Adrenal gland (tissue), 9 donors: ENCODE measurements at regions not wholly inside any gene's neighbourhood (a gene's known extent, or its start where the extent isn't known, plus 50 kb on each side); places are given as distances from the start of the nearest gene placed in this dataset.

Experiments
- DNase-seq, 7 donors: peaks; one replicate each; pipeline ENCODE4 v3.0.0-alpha.2; 2019 to 2020
- H3K27ac ChIP-seq, 5 donors: fragments of 200-600 bp; sonication (generic) in 4 of 5; 1 replicate in 3 of 5; 2 replicates in 2 of 5; pipeline versions ENCODE4 v1.5.1 to v1.8.0; 2016 to 2020; ENCODE audit warnings: mild to moderate bottlenecking in 1 of 5
- H3K27me3 ChIP-seq: fragments of 200-600 bp; 2 replicates; pipeline ENCODE4 v1.8.0; 2021
- H3K36me3 ChIP-seq, 2 donors: fragments of 200-600 bp; replicated peaks in 1 of 2; 1 replicate in 1 of 2; 2 replicates in 1 of 2; pipeline versions ENCODE4 v1.5.1 to v1.8.0; 2018 to 2022
- H3K4me1 ChIP-seq, 2 donors: fragments of 200-600 bp; replicated peaks in 1 of 2; 1 replicate in 1 of 2; 2 replicates in 1 of 2; pipeline versions ENCODE4 v1.5.1 to v1.8.0; 2018 to 2021
- H3K4me3 ChIP-seq, 4 donors: fragments of 200-600 bp; sonication (generic) in 3 of 4; one replicate each; pipeline ENCODE4 v1.5.1; 2016 to 2018
- H3K9me3 ChIP-seq, 3 donors: fragments of 200-600 bp; sonication (generic) in 1 of 3; replicated peaks in 1 of 3; 1 replicate in 2 of 3; 2 replicates in 1 of 3; pipeline versions ENCODE4 v1.5.1 to v1.8.0; 2016 to 2021
- POLR2A ChIP-seq, 2 donors: fragments of 450-650 bp; IDR thresholded peaks; one replicate each; pipeline ENCODE4 v1.6.1; 2017; ENCODE audit warnings: antibody characterized with exemption in 2 of 2, mild to moderate bottlenecking in 2 of 2, moderate library complexity in 1 of 2
- WGBS, 4 donors: extraction: QIAGEN DNeasy Blood & Tissue Kit in 2 of 4; methylation state at CpG; one replicate each; pipeline versions ENCODE4 v1.1.5 to v1.1.7; 2013 to 2017; 5-methylcytosine and 5-hydroxymethylcytosine counted together
- intact Hi-C, 2 donors: fragments of 100-400 bp; cut with DNase I; formaldehyde crosslinking; loops; one replicate each; pipeline versions ENCODE4 v1.14.1 to v1.15.0; 2022 to 2023
- TF ChIP-seq, protein P1 (sequence below), 6 experiments: fragments of 450-650 bp in 4 of 6; fragments of 200-600 bp in 2 of 6; sonication (generic) in 1 of 6; IDR thresholded peaks; 1 replicate in 5 of 6; 2 replicates in 1 of 6; pipeline versions ENCODE4 v1.5.1 to v1.8.0; 2016 to 2021; ENCODE audit warnings: antibody characterized with exemption in 6 of 6, mild to moderate bottlenecking in 2 of 6, moderate library complexity in 1 of 6
- donor health status: healthy with polysubstance abuse.
- donor health status: Bipolar disorder and iron deficiency.
- donor health status: DM: yes; HTN: yes; CAD: no.
- donor health status: DM: no; HTN: no; CAD: no.
- donor health status: DM: no; HTN: no; CAD: no.

- no peak for DNase-seq
- Histone ChIP-seq H3K4me3 (no peak overlapping the region), H3K4me1 (no peaks in the 10 kb centered on the region), H3K27ac (no peak overlapping the region), H3K9me3 (no peaks in the 10 kb centered on the region), H3K27me3 (no peaks in the 10 kb centered on the region), H3K36me3 (no peaks in the 10 kb centered on the region)
- 69 to 76% (median 73%) methylated on average over 11 of the region's 11 CpGs for WGBS, 4 donors
- no peak for TF ChIP-seq POLR2A (IDR thresholded peaks at IDR 0.05)
- intact Hi-C loops, result no loop called here
Observed at GRCh38 chr16:51892293-51893007, 654.5 kb downstream of the TOX3 start.

- intact Hi-C loops, result no loop called here
- WGBS, 4 donors, result 79 to 91% (median 86%) methylated on average over 1 of the region's 1 CpG
Observed at GRCh38 chr16:51888534-51888933, 658.4 kb downstream of the TOX3 start.

GRCh38 chr16:51888016-51888415 lies 658.9 kb downstream of the TOX3 start:
- WGBS, 4 donors, result 76 to 89% (median 85%) methylated on average over 1 of the region's 1 CpG
- TF ChIP-seq, protein P1, sequence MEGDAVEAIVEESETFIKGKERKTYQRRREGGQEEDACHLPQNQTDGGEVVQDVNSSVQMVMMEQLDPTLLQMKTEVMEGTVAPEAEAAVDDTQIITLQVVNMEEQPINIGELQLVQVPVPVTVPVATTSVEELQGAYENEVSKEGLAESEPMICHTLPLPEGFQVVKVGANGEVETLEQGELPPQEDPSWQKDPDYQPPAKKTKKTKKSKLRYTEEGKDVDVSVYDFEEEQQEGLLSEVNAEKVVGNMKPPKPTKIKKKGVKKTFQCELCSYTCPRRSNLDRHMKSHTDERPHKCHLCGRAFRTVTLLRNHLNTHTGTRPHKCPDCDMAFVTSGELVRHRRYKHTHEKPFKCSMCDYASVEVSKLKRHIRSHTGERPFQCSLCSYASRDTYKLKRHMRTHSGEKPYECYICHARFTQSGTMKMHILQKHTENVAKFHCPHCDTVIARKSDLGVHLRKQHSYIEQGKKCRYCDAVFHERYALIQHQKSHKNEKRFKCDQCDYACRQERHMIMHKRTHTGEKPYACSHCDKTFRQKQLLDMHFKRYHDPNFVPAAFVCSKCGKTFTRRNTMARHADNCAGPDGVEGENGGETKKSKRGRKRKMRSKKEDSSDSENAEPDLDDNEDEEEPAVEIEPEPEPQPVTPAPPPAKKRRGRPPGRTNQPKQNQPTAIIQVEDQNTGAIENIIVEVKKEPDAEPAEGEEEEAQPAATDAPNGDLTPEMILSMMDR (IDR thresholded peaks at IDR 0.05), result no peak
- TF ChIP-seq POLR2A (IDR thresholded peaks at IDR 0.05), result no peak

More at GRCh38 chr16:51888534-51888933, 658.4 kb downstream of the TOX3 start:
- H3K36me3 ChIP-seq, result no peaks in the 10 kb centered on the region
- H3K27me3 ChIP-seq, result no peaks in the 10 kb centered on the region
- H3K4me3 ChIP-seq, result no peak overlapping the region
- TF ChIP-seq, protein P1 (IDR thresholded peaks at IDR 0.05), result no peak
- no peak for TF ChIP-seq POLR2A (IDR thresholded peaks at IDR 0.05)
- peaks cover 0 to 6% of the 10 kb centered on the region in 2 donors for H3K4me1 ChIP-seq
- DNase-seq, result no peak
- no peak overlapping the region for H3K27ac ChIP-seq
- no peaks in the 10 kb centered on the region for H3K9me3 ChIP-seq

GRCh38 chr16:51886456-51886855 lies 660.5 kb downstream of the TOX3 start:
- Histone ChIP-seq H3K27me3 (no peaks in the 10 kb centered on the region), H3K27ac (no peak overlapping the region), H3K36me3 (no peaks in the 10 kb centered on the region), H3K4me3 (no peak overlapping the region), H3K9me3 (no peaks in the 10 kb centered on the region), H3K4me1 (peaks cover 0 to 6% of the 10 kb centered on the region in 2 donors)
- DNase-seq, result no peak
- intact Hi-C loops, result no loop called here
- TF ChIP-seq POLR2A (IDR thresholded peaks at IDR 0.05), result no peak
- TF ChIP-seq, protein P1 (IDR thresholded peaks at IDR 0.05), result no peak
- WGBS, 4 donors, result 56 to 70% (median 61%) methylated on average over 2 of the region's 2 CpGs

More at GRCh38 chr16:51888016-51888415, 658.9 kb downstream of the TOX3 start:
- no peak for DNase-seq
- no peaks in the 10 kb centered on the region for H3K36me3 ChIP-seq
- no peaks in the 10 kb centered on the region for H3K9me3 ChIP-seq
- no peak overlapping the region for H3K27ac ChIP-seq
- H3K4me1 ChIP-seq, result peaks cover 0 to 6% of the 10 kb centered on the region in 2 donors
- intact Hi-C loops, result no loop called here
- no peak overlapping the region for H3K4me3 ChIP-seq
- no peaks in the 10 kb centered on the region for H3K27me3 ChIP-seq

GRCh38 chr16:51884773-51885172 lies 662.2 kb downstream of the TOX3 start:
- intact Hi-C loops, result no loop called here
- Histone ChIP-seq H3K36me3 (no peaks in the 10 kb centered on the region), H3K4me3 (no peak overlapping the region), H3K9me3 (no peaks in the 10 kb centered on the region), H3K27me3 (no peaks in the 10 kb centered on the region), H3K4me1 (peaks cover 0 to 6% of the 10 kb centered on the region in 2 donors), H3K27ac (no peak overlapping the region)
- 85 to 87% (median 86%) methylated on average over 2 of the region's 2 CpGs for whole genome bisulfite sequencing, 4 donors
- DNase-seq, result no peak
- TF ChIP-seq, protein P1 (IDR thresholded peaks at IDR 0.05), result no peak
- no peak for TF ChIP-seq POLR2A (IDR thresholded peaks at IDR 0.05)
